HL-60 (cell line): ENCODE measurements at regions not wholly inside any gene's neighbourhood (a gene's known extent, or its start where the extent isn't known, plus 50 kb on each side); places are given as distances from the start of the nearest gene placed in this dataset.

Experiments
- CTCF ChIP-seq: IDR thresholded peaks from one replicate; pipeline ENCODE4 v1.5.1; 2011; ENCODE audit warnings: low read length, control low read depth, inconsistent platforms; ENCODE audit not compliant: insufficient read depth
- POLR2AphosphoS5 ChIP-seq: IDR thresholded peaks from 2 replicates; pipeline ENCODE4 v1.6.1; 2012; ENCODE audit warnings: low read depth

- no peak for TF ChIP-seq CTCF
- TF ChIP-seq POLR2AphosphoS5: no peak
These were observed 316.1 kb downstream of the TLE1 start for GRCh38 chr9:81373294-81373693.
